Keratinocyte (primary cell): ENCODE measurements at regions not wholly inside any gene's neighbourhood (a gene's known extent, or its start where the extent isn't known, plus 50 kb on each side); places are given as distances from the start of the nearest gene placed in this dataset.

ENCODE experiments used
- DNase-seq: peaks from one replicate; pipeline ENCODE4 v3.0.0-alpha.2; 2011; ENCODE audit warnings: low read depth, missing footprints, low spot score
- FAIRE-seq: peaks from 2 replicates; lab custom pipeline; 2011; peaks lifted over from hg19 to GRCh38; lab: Jason Lieb, UNC
- H2AFZ ChIP-seq: 2 replicates; pipeline ENCODE4 v1.6.0; 2012; ENCODE audit warnings: low read length, control low read depth, inconsistent platforms; ENCODE audit not compliant: control insufficient read depth
- H3K27ac ChIP-seq: 2 replicates; pipeline ENCODE4 v1.5.1; 2011; ENCODE audit warnings: low read length; ENCODE audit not compliant: control insufficient read depth, insufficient read depth
- H3K27me3 ChIP-seq: 3 replicates; pipeline ENCODE4 v1.6.0; 2011; ENCODE audit warnings: low read length; ENCODE audit not compliant: control insufficient read depth, insufficient read depth; ENCODE audit errors: extremely low read depth
- H3K36me3 ChIP-seq, 2 experiments: 2 replicates in 1 of 2; 3 replicates in 1 of 2; pipeline ENCODE4 v1.5.1; 2011; ENCODE audit warnings: low read length in 2 of 2, mild to moderate bottlenecking in 1 of 2; ENCODE audit not compliant: control insufficient read depth in 2 of 2, insufficient read depth in 2 of 2; ENCODE audit errors: extremely low read depth in 1 of 2
- H3K4me1 ChIP-seq: 3 replicates; pipeline ENCODE4 v1.5.1; 2011; ENCODE audit warnings: low read length; ENCODE audit not compliant: control insufficient read depth, insufficient read depth; ENCODE audit errors: extremely low read depth
- H3K4me2 ChIP-seq: 3 replicates; pipeline ENCODE4 v1.6.0; 2011; ENCODE audit warnings: low read depth, low read length; ENCODE audit not compliant: control insufficient read depth, insufficient read depth; ENCODE audit errors: extremely low read depth
- H3K4me3 ChIP-seq, 3 experiments: fragments of 200-600 bp in 1 of 3; sonication (generic) in 1 of 3; 2 replicates in 2 of 3; 3 replicates in 1 of 3; pipeline ENCODE4 v1.5.1; 2011 to 2016; ENCODE audit warnings: low read length in 3 of 3, mild to moderate bottlenecking in 3 of 3, control low read depth in 2 of 3, inconsistent platforms in 1 of 3, low read depth in 1 of 3, mixed read lengths in 1 of 3, mixed run types in 1 of 3, moderate library complexity in 1 of 3; ENCODE audit not compliant: control insufficient read depth in 2 of 3, insufficient read depth in 2 of 3; ENCODE audit errors: extremely low read depth in 1 of 3
- H3K79me2 ChIP-seq: 2 replicates; pipeline ENCODE4 v1.6.0; 2012; ENCODE audit warnings: low read length; ENCODE audit not compliant: control insufficient read depth, insufficient read depth
- H3K9ac ChIP-seq: 3 replicates; pipeline ENCODE4 v1.6.0; 2011; ENCODE audit warnings: low read length; ENCODE audit not compliant: control insufficient read depth, insufficient read depth; ENCODE audit errors: extremely low read depth
- H3K9me1 ChIP-seq: 3 replicates; pipeline ENCODE4 v1.6.0; 2011; ENCODE audit warnings: low read length; ENCODE audit not compliant: control insufficient read depth, insufficient read depth; ENCODE audit errors: extremely low read depth
- H3K9me3 ChIP-seq: 2 replicates; pipeline ENCODE4 v1.5.1; 2012; ENCODE audit warnings: low read depth, low read length; ENCODE audit not compliant: control insufficient read depth
- H4K20me1 ChIP-seq: 3 replicates; pipeline ENCODE4 v1.6.0; 2011; ENCODE audit warnings: low read length; ENCODE audit not compliant: control insufficient read depth, insufficient read depth; ENCODE audit errors: extremely low read depth
- CTCF ChIP-seq, 3 experiments: IDR thresholded peaks in 1 of 3; conservative IDR thresholded peaks in 1 of 3; optimal IDR thresholded peaks in 1 of 3; 2 replicates in 2 of 3; 3 replicates in 1 of 3; pipeline versions ENCODE3 to v1.5.1; 2011; ENCODE audit warnings: low read length in 3 of 3, mild to moderate bottlenecking in 3 of 3, moderate library complexity in 2 of 3, control low read depth in 1 of 3, inconsistent platforms in 1 of 3; ENCODE audit not compliant: insufficient read depth in 2 of 3; ENCODE audit errors: extremely low read depth in 1 of 3
- EZH2 ChIP-seq: IDR thresholded peaks from one replicate; pipeline ENCODE4 v1.6.1; 2012; ENCODE audit warnings: inconsistent platforms, mild to moderate bottlenecking, low read length, moderate library complexity
- dilution Hi-C: fragments of 300-500 bp; cut with MboI; formaldehyde crosslinking; loops from one replicate; pipeline ENCODE4 v1.7.0; 2020; ENCODE audit warnings: low sequenced_read_pairs; ENCODE audit not compliant: extremely low pct_ligation_motif_present

GRCh38 chr6:140915551-140915950 is 1217.2 kb upstream of the GJE1 start:
- Histone ChIP-seq H3K36me3 (no peaks in the 10 kb centered on the region), H3K27me3 (no peaks in the 10 kb centered on the region), H3K27ac (no peak overlapping the region), H4K20me1 (no peaks in the 10 kb centered on the region), H3K4me1 (no peaks in the 10 kb centered on the region), H3K9me3 (no peaks in the 10 kb centered on the region), H3K9ac (no peak overlapping the region), H3K4me3 (no peak overlapping the region), H3K4me2 (no peak overlapping the region), H2AFZ (no peak overlapping the region), H3K9me1 (no peaks in the 10 kb centered on the region), H3K79me2 (no peaks in the 10 kb centered on the region)
- no peak for FAIRE-seq
- TF ChIP-seq CTCF (optimal IDR thresholded peaks at IDR 0.05 in 1 of 3, IDR thresholded peaks at IDR 0.05 in 1 of 3, conservative IDR thresholded peaks at IDR 0.05 in 1 of 3; ENCODE audit: extremely low read depth in 1 of 3, insufficient read depth in 2 of 3, low read length in 3 of 3), result no peak
- TF ChIP-seq EZH2, result no peak
- DNase-seq, result no peak
- dilution Hi-C loops, result no loop called here

GRCh38 chr6:140915103-140915502 is 1217.6 kb upstream of the GJE1 start:
- Histone ChIP-seq H3K4me1 (no peaks in the 10 kb centered on the region), H3K4me2 (no peak overlapping the region), H3K36me3 (no peaks in the 10 kb centered on the region), H3K9ac (no peak overlapping the region), H3K4me3 (no peak overlapping the region), H2AFZ (no peak overlapping the region), H3K27ac (no peak overlapping the region), H3K27me3 (no peaks in the 10 kb centered on the region), H4K20me1 (no peaks in the 10 kb centered on the region), H3K9me3 (no peaks in the 10 kb centered on the region), H3K9me1 (no peaks in the 10 kb centered on the region), H3K79me2 (no peaks in the 10 kb centered on the region)
- TF ChIP-seq EZH2 (no peak), CTCF (optimal IDR thresholded peaks at IDR 0.05 in 1 of 3, IDR thresholded peaks at IDR 0.05 in 1 of 3, conservative IDR thresholded peaks at IDR 0.05 in 1 of 3; ENCODE audit: extremely low read depth in 1 of 3, insufficient read depth in 2 of 3, low read length in 3 of 3) (no peak)
- DNase-seq (no peak), FAIRE-seq (no peak)
- dilution Hi-C loops, result no loop called here
